NCI-H1092 treated with DMSO at 0.1 percent for 48 hours (cell line): ENCODE measurements at regions not wholly inside any gene's neighbourhood (a gene's known extent, or its start where the extent isn't known, plus 50 kb on each side); places are given as distances from the start of the nearest gene placed in this dataset.
"Not testable (repeated sequence)": the region's sequence is repeated elsewhere in the genome, so short reads cannot be mapped to it uniquely, and the experiment has no call there.

Source experiments
- DNase-seq: peaks from one replicate; lab custom pipeline; 2025; lab: John Stamatoyannopoulos, UW

DNA sequence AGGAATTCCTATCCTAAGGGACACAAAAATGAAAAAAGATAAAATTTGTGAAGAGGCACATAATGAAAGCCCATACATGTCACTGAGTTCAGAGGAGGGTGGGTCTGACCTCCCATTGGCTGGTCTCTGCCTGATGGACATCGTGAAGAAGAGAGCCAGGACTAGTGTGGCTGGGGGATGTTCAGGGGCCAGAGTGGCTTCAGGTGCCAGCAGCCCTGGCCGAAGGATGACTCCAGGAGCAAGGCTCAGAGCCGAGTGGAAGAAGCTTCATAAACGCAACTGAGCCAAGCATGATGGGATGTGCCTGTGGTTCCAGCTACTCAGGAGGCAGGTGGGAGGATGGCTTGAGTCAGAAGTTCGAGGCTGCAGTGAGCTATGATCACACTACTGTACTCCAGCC lies 56.9 kb upstream of the ATP5PO start:
- no peak for DNase-seq

DNA sequence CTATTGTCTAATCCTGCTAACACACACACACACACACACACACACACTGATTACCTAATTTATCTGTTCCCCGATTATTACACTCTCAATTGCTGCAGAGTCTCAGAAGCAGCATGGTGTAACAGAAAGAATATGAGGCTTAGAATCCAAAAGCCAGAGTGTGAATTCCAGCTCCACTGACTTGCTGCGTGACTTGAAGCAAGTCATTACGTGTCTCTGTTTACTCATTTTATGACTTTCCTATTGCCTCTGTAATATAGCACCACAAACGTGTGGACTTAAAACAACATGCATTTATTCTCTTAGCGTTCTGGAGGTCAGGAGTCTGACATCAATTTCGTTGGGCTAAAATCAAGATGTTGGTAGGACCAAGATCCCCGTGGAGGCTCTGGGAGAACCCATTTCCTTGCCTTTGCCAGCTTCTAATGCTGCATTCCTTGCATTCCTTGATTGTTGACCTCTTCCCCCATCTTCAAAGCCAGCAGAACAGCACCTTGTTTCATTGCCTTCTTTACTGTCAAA lies 55.9 kb upstream of the ATP5PO start:
- no peak for DNase-seq

DNA sequence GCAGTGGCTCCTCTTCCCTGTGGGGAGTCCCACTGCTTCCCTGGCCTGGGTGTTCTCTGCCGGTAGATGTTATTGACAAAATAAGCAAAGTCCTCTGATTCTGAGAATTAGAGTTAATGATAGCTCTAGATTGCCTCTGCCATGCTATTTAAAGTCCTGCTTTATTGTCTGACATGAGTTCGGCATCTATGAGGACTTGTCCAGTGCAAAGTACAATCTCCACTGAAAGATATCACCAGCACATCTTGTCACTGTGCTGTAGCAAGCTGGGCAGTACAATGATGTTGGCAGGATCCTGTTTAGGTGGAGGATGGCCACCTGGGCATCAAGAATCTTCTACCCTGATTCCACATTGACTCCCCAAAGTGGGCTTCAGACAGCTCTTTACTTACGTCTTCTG lies 54.0 kb upstream of the ATP5PO start:
- no peak for DNase-seq

DNA sequence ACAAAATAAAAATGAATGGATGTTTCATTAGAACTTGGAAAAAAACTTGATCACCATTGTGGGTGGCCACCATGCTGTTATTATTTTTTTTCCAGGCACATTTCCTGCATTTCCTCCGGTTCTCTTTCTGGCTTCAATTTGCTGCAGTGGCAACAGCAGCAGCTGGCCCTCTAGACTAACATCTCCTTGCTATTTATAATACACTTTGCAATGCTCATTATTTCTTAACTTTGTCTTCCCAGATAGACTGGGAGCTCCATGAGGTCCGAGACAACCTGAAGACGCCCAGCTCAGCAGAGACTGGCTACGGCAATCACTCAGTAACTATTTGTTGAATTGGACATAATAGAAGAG lies 53.4 kb upstream of the ATP5PO start:
- no peak for DNase-seq

DNA sequence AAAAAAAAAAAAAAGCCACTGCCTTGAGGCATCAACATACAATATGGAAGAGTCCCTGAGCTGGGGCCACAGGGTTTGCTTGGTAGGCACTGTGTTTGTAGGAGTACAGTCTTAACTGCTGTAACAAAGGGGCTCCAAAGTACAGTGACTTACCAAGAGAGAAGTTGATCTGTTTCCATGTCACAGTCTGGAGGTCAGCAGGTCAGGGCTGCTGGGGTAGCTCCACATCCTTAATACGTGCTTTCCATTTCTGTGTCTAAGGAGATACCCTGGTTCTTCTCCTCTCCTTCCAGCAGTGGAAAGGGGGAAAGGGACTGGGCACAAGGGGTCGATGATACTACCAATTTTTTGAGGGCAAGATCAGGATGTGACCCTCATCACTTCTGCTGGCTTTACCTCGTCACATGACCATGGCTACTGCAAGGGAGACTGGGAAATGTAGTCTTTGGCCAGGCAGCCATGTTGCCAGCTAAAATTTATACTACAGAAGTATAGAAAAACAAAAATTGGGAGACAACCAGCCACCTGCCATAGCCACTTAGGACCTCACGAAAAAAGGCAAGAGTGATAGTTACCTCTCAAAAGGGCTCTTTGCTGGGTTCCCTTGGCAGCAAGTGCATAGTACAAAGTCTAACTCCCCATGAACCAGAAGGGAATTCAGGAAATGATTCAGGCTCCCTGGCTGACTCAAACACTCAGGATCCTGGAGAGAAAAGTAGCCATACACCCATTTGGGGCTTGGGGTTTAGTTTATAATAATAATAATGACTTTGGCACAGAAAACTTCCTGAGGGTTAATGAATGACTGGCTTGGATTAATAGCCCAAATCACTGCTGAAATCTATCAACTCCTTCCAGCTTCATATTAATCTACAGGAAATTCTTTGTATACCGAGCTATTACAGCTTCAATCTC lies 52.7 kb upstream of the ATP5PO start:
- DNase-seq, result no peak

DNA sequence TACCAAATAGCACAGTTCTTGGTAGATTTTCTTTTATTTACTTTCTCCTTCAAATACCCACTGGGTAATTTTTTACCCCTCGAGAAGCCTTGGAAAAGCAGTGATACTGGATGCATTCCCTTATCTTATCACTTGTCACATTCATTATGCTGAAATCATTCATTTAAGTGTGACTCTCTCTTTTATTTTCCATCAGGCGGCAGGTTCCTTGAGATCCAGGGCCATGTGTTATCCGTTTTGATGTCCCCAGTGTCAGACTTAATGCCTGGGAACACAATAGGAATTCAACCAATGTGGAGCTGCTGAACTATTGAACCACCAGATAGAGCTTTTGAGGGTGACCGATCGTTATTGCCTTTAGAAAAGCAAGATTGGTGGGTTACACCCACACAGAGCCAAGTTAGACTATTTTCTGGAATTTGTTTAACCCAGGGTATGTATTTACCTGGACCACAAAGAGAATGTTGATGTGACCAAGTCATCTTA lies 51.5 kb upstream of the ATP5PO start:
- DNase-seq, result no peak

DNA sequence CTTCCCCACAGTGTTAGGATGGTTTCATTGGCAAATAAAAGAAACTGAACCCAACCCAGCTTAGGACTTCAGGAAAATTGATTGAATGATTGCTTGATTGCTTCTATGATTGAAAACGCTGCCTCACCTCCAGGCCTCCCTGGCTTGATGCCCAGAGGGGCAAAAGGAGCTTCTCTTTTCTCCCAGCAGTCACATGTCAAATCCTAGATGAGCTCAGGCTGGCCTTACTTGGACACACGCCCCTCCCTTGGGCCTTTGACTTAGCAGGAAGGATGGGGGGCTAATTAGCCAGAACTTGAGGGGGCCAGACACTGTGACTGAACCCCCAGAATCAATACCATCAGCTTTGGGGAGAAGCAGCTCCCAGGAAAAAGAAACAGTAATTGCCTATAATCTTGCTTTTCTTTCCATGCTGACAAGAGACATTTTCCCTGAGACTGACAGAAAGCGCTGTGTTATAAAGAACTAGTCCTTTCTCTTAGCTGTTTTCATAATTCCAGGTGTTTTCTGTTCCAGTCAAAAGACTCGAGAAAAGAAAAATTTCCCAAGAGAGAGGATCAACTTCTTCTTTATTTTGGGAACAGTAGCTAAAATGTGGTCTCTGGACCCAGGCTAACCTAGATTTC lies 50.8 kb upstream of the ATP5PO start:
- DNase-seq, result no peak

DNA sequence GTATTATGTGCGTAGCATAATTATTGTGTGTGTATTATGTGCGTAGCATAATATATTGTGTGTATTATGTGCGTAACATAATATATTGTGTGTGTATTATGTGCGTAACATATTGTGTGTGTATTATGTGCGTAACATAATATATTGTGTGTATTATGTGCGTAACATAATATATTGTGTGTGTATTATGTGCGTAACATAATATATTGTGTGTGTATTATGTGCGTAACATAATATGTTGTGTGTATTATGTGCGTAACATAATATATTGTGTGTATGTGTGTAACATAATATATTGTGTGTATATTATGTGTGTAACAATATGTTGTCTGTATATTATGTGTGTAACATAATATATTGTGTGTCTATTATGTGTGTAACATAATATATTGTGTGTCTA lies 50.1 kb upstream of the ATP5PO start:
- DNase-seq, result not testable (repeated sequence)
